Epidermal melanocyte (primary cell): ENCODE measurements at regions not wholly inside any gene's neighbourhood (a gene's known extent, or its start where the extent isn't known, plus 50 kb on each side); places are given as distances from the start of the nearest gene placed in this dataset.
A peak's percentile ranks its signal among the peaks of the same experiment; 100 is the strongest.

Experiments
- DNase-seq: peaks from one replicate; pipeline ENCODE4 v3.0.0; 2011; ENCODE audit warnings: low spot score; ENCODE audit not compliant: insufficient read length

- DNase-seq, result no peak
Observed at GRCh38 chr11:128407962-128408361, 179.4 kb downstream of the ETS1 start.

- no peak for DNase-seq
Observed at GRCh38 chr11:128405714-128406662, 181.4 kb downstream of the ETS1 start.

- no peak for DNase-seq
Observed at GRCh38 chr11:128405112-128405511, 182.2 kb downstream of the ETS1 start.

- DNase-seq, result no peak
Observed at GRCh38 chr11:128404437-128404836, 182.9 kb downstream of the ETS1 start.

GRCh38 chr11:128400382-128401203 lies 186.8 kb downstream of the ETS1 start:
- DNase-seq, result peak; percentile 34

GRCh38 chr11:128399251-128400121 lies 187.9 kb downstream of the ETS1 start:
- no peak for DNase-seq

- no peak for DNase-seq
Observed at GRCh38 chr11:128398517-128399250, 188.7 kb downstream of the ETS1 start.

- DNase-seq, result no peak
Observed at GRCh38 chr11:128397362-128397761, 190.0 kb downstream of the ETS1 start.

GRCh38 chr11:128394431-128395089 lies 192.8 kb downstream of the ETS1 start:
- DNase-seq, result no peak

- no peak for DNase-seq
Observed at GRCh38 chr11:128392259-128392658, 195.1 kb downstream of the ETS1 start.

GRCh38 chr11:128391811-128392210 lies 195.5 kb downstream of the ETS1 start:
- DNase-seq, result no peak

GRCh38 chr11:128390246-128390645 lies 197.1 kb downstream of the ETS1 start:
- no peak for DNase-seq

- no peak for DNase-seq
Observed at GRCh38 chr11:128389461-128389976, 197.8 kb downstream of the ETS1 start.

GRCh38 chr11:128388206-128388815 lies 199.0 kb downstream of the ETS1 start:
- DNase-seq, result no peak

- DNase-seq, result no peak
Observed at GRCh38 chr11:128379587-128380580, 207.5 kb downstream of the ETS1 start.

GRCh38 chr11:128375961-128376360 lies 211.4 kb downstream of the ETS1 start:
- DNase-seq, result no peak

GRCh38 chr11:128374026-128374425 lies 213.3 kb downstream of the ETS1 start:
- no peak for DNase-seq

- DNase-seq, result no peak
Observed at GRCh38 chr11:128372977-128373376, 214.4 kb downstream of the ETS1 start.
